ENCODE measurements at regions not wholly inside any gene's neighbourhood (a gene's known extent, or its start where the extent isn't known, plus 50 kb on each side); places are given as distances from the start of the nearest gene placed in this dataset.

GRCh38 chr14:86527312-86527711 lies 997.4 kb downstream of the FLRT2 start:
- Histone ChIP-seq H3K4ac (ENCODE audit: low read depth, low read length) (no peak overlapping the region), H4K20me1 (ENCODE audit: insufficient read depth, low read length) (no peaks in the 10 kb centered on the region)

More at GRCh38 chr14:86527312-86527711, 997.4 kb downstream of the FLRT2 start:
- DNase-seq (peak; percentile 2), ATAC-seq (ENCODE audit: low read depth) (no peak)
- in situ Hi-C loops (cut with MboI; ENCODE audit: low sequenced_read_pairs) (no loop called here), intact Hi-C loops (cut with micrococcal nuclease) (no loop called here), dilution Hi-C loops (cut with HindIII; ENCODE audit: low sequenced_read_pairs, unreplicated experiment) (no loop called here)
- H3K4me2 ChIP-seq (ENCODE audit: low read depth, low read length), result no peak overlapping the region
- H3K4me3 ChIP-seq (ENCODE audit: insufficient read depth, low read depth, low read length), result no peak overlapping the region
- H2AFZ ChIP-seq (replicated peaks; ENCODE audit: low read length, poor library complexity), result no peak overlapping the region
- no peak overlapping the region for H3K18ac ChIP-seq (ENCODE audit: low read depth, low read length)
- H4K8ac ChIP-seq (ENCODE audit: low read depth in 2 of 2, low read length in 2 of 2), result no peak overlapping the region
- H4K5ac ChIP-seq (ENCODE audit: low read depth, low read length), result no peak overlapping the region
- no peaks in the 10 kb centered on the region for H3K9me3 ChIP-seq (ENCODE audit: control insufficient read depth, insufficient read depth, low read length)
- no peaks in the 10 kb centered on the region for H3K27me3 ChIP-seq (ENCODE audit: control insufficient read depth, insufficient read depth, low read length)
- H3K23ac ChIP-seq (ENCODE audit: low read depth, low read length), result no peak overlapping the region
- H2BK120ac ChIP-seq (ENCODE audit: low read depth, low read length), result no peak overlapping the region
- no peak overlapping the region for H2AK5ac ChIP-seq (ENCODE audit: low read depth, low read length)
- no peaks in the 10 kb centered on the region for H3K36me3 ChIP-seq (ENCODE audit: control insufficient read depth, insufficient read depth, low read length)
- H3K9ac ChIP-seq (ENCODE audit: low read depth, low read length), result no peak overlapping the region
- H2BK5ac ChIP-seq (ENCODE audit: low read depth, low read length, poor library complexity, severe bottlenecking), result no peak overlapping the region
- H4K91ac ChIP-seq (ENCODE audit: insufficient read depth, low read depth, low read length), result no peak overlapping the region
- H3K14ac ChIP-seq (replicated peaks; ENCODE audit: low read depth, low read length), result no peak overlapping the region
- no peak overlapping the region for H2BK15ac ChIP-seq (ENCODE audit: low read depth, low read length)
- no TSS peak for BruUV-seq (replicated peaks)
- H2BK20ac ChIP-seq (ENCODE audit: low read depth, low read length), result no peak overlapping the region
- no peak overlapping the region for H3K27ac ChIP-seq (ENCODE audit: insufficient read depth, low read length)
- no peak for TF ChIP-seq BHLHE40 (IDR thresholded peaks at IDR 0.05; ENCODE audit: low read depth, low read length)
- TF ChIP-seq RAD21 (IDR thresholded peaks at IDR 0.05; ENCODE audit: low read length), result no peak
- no peak for TF ChIP-seq CEBPB (IDR thresholded peaks at IDR 0.05; ENCODE audit: low read depth, low read length)
- no peak for TF ChIP-seq FOS (IDR thresholded peaks at IDR 0.05; ENCODE audit: low read depth, low read length)
- TF ChIP-seq RFX5 (IDR thresholded peaks at IDR 0.05; ENCODE audit: low read depth, low read length), result no peak
- no peak for TF ChIP-seq RCOR1 (IDR thresholded peaks at IDR 0.05; ENCODE audit: insufficient replicate concordance, low read length)
- TF ChIP-seq ELK1 (IDR thresholded peaks at IDR 0.05; ENCODE audit: borderline replicate concordance, low read depth, low read length), result no peak
- no peak for TF ChIP-seq SMC3 (IDR thresholded peaks at IDR 0.05; ENCODE audit: low read depth, low read length)
- TF ChIP-seq NFE2L2 (IDR thresholded peaks at IDR 0.05; ENCODE audit: low read depth, low read length), result no peak
- no peak for TF ChIP-seq POLR2A (IDR thresholded peaks at IDR 0.05; ENCODE audit: low read depth, low read length)
- no peak for TF ChIP-seq CTCF (conservative IDR thresholded peaks at IDR 0.05; ENCODE audit: low read depth, low read length)
- TF ChIP-seq MXI1 (IDR thresholded peaks at IDR 0.05; ENCODE audit: borderline replicate concordance, low read depth, low read length), result no peak
- no peak for TF ChIP-seq CHD1 (IDR thresholded peaks at IDR 0.05; ENCODE audit: low read depth, low read length)
- TF ChIP-seq MAFK (IDR thresholded peaks at IDR 0.05; ENCODE audit: low read depth, low read length), result no peak
- TF ChIP-seq USF2 (IDR thresholded peaks at IDR 0.05; ENCODE audit: low read depth, low read length), result no peak
- no peak for TF ChIP-seq MAZ (IDR thresholded peaks at IDR 0.05; ENCODE audit: borderline replicate concordance, low read depth, low read length)
- H3K9me1 ChIP-seq (ENCODE audit: insufficient read depth, low read length), result no peaks in the 10 kb centered on the region; the same call in 1 of the 2 replicates
- no peak overlapping the region for H2AK9ac ChIP-seq (replicated peaks; ENCODE audit: low read depth, low read length, poor library complexity)
- H3K4me1 ChIP-seq (ENCODE audit: control insufficient read depth, insufficient read depth, low read length), result no peaks in the 10 kb centered on the region
- ChIA-PET CTCF (interaction anchor here (0.6 kb wide), 1 partner anchor 221 kb away, joined by 3 read pairs; no protein-coding TSS in a partner anchor), POLR2A (ENCODE audit: unreplicated experiment) (no interaction called here)
- H3K56ac ChIP-seq (ENCODE audit: extremely low read depth, insufficient read depth, low read length), result no peak overlapping the region
- H3K79me1 ChIP-seq (ENCODE audit: low read depth in 1 of 2, low read length in 2 of 2), result no peaks in the 10 kb centered on the region

Data from IMR-90 (cell line).